ENCODE measurements at regions not wholly inside any gene's neighbourhood (a gene's known extent, or its start where the extent isn't known, plus 50 kb on each side); places are given as distances from the start of the nearest gene placed in this dataset.

DNA sequence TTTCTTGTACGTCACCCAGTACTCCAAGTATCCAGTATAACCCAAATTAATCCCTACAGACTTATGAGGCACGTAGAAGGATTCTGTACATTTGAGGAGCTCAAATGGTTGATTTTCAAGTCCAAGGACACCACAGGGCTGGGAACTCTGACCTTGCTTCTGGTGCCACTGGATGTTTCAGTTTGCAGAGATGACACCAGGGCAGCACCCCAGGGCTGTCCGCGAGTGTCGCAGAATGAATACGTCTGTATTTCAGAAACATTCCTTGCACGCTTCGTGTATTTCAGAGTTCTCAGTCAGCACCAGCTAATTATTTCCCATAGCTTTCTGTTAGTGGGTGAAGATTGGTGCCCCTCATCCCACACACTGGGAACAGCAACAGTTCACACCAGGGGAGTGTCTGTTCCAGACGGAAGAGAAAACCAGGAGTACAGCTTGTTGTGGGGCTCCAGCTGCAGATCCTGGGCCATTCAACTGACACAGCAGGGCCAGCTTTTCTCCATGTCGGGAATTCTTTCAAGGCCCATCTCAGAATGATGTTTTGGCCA, 159.2 kb downstream of the RHOU start:
- TF ChIP-seq, protein P1, sequence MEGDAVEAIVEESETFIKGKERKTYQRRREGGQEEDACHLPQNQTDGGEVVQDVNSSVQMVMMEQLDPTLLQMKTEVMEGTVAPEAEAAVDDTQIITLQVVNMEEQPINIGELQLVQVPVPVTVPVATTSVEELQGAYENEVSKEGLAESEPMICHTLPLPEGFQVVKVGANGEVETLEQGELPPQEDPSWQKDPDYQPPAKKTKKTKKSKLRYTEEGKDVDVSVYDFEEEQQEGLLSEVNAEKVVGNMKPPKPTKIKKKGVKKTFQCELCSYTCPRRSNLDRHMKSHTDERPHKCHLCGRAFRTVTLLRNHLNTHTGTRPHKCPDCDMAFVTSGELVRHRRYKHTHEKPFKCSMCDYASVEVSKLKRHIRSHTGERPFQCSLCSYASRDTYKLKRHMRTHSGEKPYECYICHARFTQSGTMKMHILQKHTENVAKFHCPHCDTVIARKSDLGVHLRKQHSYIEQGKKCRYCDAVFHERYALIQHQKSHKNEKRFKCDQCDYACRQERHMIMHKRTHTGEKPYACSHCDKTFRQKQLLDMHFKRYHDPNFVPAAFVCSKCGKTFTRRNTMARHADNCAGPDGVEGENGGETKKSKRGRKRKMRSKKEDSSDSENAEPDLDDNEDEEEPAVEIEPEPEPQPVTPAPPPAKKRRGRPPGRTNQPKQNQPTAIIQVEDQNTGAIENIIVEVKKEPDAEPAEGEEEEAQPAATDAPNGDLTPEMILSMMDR (IDR thresholded peaks at IDR 0.05; ENCODE audit: unreplicated experiment): no peak
- H3K4me1 Mint-ChIP-seq (ENCODE audit: unreplicated experiment): no peaks in the 10 kb centered on the region
- no peaks in the 10 kb centered on the region for H3K9me3 Mint-ChIP-seq (ENCODE audit: unreplicated experiment)

DNA sequence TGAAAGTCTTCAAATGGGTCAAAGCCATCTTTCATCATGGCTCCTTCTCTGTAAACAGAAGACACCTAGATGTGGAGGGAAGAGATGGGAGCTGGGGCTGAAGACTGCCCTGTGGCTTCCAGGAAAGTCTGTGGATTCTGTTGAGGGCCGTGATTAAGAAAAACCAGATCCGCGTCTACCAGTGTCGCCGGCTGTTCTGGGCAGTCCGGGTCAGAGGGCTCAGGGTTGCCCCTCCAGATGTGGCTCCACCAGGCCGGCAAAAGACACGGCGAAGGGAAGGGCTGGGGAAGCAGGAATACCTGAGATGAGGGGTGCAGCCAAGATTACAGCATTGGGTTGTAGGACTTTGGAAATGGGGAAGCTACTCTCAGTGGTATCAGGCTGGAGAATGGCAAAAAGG, 162.6 kb downstream of the RHOU start:
- Mint-ChIP-seq H3K9me3 (ENCODE audit: unreplicated experiment) (no peaks in the 10 kb centered on the region), H3K27me3 (ENCODE audit: unreplicated experiment) (peaks cover 3% of the 10 kb centered on the region), H3K4me1 (ENCODE audit: unreplicated experiment) (no peaks in the 10 kb centered on the region), H3K4me3 (ENCODE audit: unreplicated experiment) (no peak overlapping the region), H3K36me3 (ENCODE audit: low read depth, unreplicated experiment) (no peaks in the 10 kb centered on the region), H3K27ac (ENCODE audit: unreplicated experiment) (no peak overlapping the region)
- TF ChIP-seq, protein P1 (IDR thresholded peaks at IDR 0.05; ENCODE audit: unreplicated experiment): no peak
- no peak for DNase-seq (ENCODE audit: low spot score)

More for the DNA sequence above, 159.2 kb downstream of the RHOU start:
- H3K36me3 Mint-ChIP-seq (ENCODE audit: low read depth, unreplicated experiment): no peaks in the 10 kb centered on the region
- H3K4me3 Mint-ChIP-seq (ENCODE audit: unreplicated experiment): no peak overlapping the region
- no peak overlapping the region for H3K27ac Mint-ChIP-seq (ENCODE audit: unreplicated experiment)
- no peak for DNase-seq (ENCODE audit: low spot score)
- peaks cover 2% of the 10 kb centered on the region for H3K27me3 Mint-ChIP-seq (ENCODE audit: unreplicated experiment)

DNA sequence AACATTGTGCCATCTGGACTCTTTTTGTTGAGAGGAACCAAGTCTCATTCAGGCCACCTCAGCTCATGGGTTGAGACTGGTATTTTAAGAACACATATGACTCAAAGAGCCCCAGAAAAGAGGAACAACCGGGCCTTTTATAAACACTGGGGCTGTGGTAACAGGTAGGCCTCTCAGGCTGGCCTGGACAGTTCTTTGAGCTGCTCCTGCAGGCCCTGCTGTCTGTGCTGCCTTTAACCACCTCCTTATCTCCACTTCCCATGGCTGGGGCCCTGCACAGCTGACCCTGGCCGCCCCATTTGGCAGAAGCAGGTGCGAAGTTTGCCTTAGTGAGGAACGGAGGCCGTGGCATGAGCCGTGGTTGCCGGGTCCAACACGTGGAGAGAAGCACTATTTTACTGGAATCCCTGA, 163.3 kb downstream of the RHOU start:
- DNase-seq (ENCODE audit: low spot score): no peak

GRCh38 chr1:228899421-228899956, 164.2 kb downstream of the RHOU start:
- no peak for DNase-seq (ENCODE audit: low spot score)
- H3K4me3 Mint-ChIP-seq (ENCODE audit: unreplicated experiment): no peak overlapping the region

More for the DNA sequence above, 163.3 kb downstream of the RHOU start:
- no peaks in the 10 kb centered on the region for H3K4me1 Mint-ChIP-seq (ENCODE audit: unreplicated experiment)
- H3K4me3 Mint-ChIP-seq (ENCODE audit: unreplicated experiment): no peak overlapping the region
- H3K9me3 Mint-ChIP-seq (ENCODE audit: unreplicated experiment): no peaks in the 10 kb centered on the region
- peaks cover 3% of the 10 kb centered on the region for H3K27me3 Mint-ChIP-seq (ENCODE audit: unreplicated experiment)
- no peak overlapping the region for H3K27ac Mint-ChIP-seq (ENCODE audit: unreplicated experiment)
- TF ChIP-seq, protein P1 (IDR thresholded peaks at IDR 0.05; ENCODE audit: unreplicated experiment): no peak
- H3K36me3 Mint-ChIP-seq (ENCODE audit: low read depth, unreplicated experiment): no peaks in the 10 kb centered on the region

More at GRCh38 chr1:228899421-228899956, 164.2 kb downstream of the RHOU start:
- Mint-ChIP-seq H3K36me3 (ENCODE audit: low read depth, unreplicated experiment) (no peaks in the 10 kb centered on the region), H3K4me1 (ENCODE audit: unreplicated experiment) (no peaks in the 10 kb centered on the region), H3K27ac (ENCODE audit: unreplicated experiment) (no peak overlapping the region), H3K27me3 (ENCODE audit: unreplicated experiment) (peaks cover 3% of the 10 kb centered on the region), H3K9me3 (ENCODE audit: unreplicated experiment) (no peaks in the 10 kb centered on the region)
- TF ChIP-seq, protein P1 (IDR thresholded peaks at IDR 0.05; ENCODE audit: unreplicated experiment): no peak

Measured in endothelial cell (in vitro differentiated cells).